CD4-positive, alpha-beta T cell treated with Interferon alpha-2 for 1 hour (primary cell): ENCODE measurements at regions not wholly inside any gene's neighbourhood (a gene's known extent, or its start where the extent isn't known, plus 50 kb on each side); places are given as distances from the start of the nearest gene placed in this dataset.
"Not testable (repeated sequence)": the region's sequence is repeated elsewhere in the genome, so short reads cannot be mapped to it uniquely, and the experiment has no call there.

Experiments
- DNase-seq, 2 donors: peaks; one replicate each; pipeline ENCODE4 v3.0.0-alpha.2; 2020 to 2022

DNA sequence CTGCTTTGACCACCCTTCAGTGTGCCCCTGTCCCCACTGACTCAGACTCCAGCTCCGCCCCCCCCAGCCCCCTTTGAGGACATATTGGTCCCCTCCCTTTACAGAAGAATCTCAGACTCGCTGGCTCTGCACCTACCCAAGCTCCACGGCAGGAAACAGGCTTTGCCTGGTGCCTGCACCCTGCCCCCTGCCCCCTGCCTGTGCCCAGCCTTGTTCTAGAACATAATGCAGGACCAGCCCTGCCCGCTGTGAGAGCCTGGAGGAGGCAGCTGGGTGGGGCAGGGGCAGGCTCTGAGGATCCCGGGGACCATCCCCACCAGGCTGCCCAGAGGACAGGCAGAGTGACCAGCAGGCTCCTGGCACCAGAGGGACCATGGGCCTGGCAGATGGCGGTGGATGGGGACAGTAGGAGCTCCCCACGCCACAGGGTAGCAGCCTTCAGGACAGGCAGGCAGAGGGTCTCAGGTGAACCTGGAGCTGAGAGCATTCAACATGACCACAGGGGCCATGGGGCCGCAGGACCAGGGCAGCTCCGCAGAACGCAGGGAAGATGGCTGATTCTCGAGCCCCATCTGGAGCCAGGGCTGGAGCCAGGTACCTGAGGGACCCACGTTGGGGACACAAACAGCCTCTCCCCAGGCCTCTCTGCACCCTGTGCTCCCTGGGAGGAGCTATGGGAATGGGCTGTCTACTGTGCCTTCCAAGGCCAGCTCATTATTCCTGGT, 165.0 kb upstream of the FOXD4L5 start:
- not testable (repeated sequence) for DNase-seq

DNA sequence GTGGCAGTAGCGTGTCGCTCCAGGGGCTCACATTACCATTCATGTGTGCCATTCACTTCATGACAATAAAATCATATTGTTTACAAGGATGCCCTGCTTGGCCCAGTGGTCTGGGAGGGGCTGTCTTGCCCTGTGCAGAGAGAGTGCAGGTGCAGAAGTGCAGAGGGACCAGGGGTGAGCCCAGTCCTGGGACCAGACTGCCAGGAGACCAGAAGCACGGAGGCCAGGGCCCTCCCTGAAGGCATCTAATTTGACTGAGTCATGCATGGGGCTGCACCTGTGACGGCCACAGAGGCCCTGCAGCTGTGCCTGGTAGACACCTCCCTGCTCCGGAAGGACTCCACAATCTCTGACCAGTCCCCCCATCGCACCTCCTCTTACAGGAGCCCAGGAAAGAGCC, 164.4 kb upstream of the FOXD4L5 start:
- no peak for DNase-seq

- not testable (repeated sequence) for DNase-seq
Measured at GRCh38 chr9:65447146-65447545, 162.1 kb upstream of the FOXD4L5 start.

GRCh38 chr9:65445991-65446390, 161.0 kb upstream of the FOXD4L5 start:
- not testable (repeated sequence) for DNase-seq

DNA sequence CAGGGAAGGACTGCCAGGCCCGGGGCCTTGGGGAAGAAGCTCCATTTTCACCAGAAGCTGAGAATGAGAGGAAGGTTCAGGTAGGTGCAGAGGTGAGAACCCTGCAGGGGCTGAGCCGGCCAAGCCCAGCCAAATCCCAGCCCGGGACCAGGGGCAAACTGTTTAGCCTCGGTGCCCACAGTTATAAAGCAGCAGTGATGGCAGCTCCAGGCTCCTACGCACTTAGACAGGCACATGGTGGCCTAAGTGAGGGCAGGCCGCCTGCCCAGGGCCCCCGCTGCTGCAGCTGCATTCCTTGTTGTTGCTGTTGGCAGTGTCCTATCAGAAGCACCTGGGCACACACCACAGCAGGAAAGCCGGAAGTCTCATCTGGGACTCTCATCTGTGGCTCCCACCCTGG, 159.9 kb upstream of the FOXD4L5 start:
- no peak for DNase-seq

GRCh38 chr9:65442116-65442515, 157.1 kb upstream of the FOXD4L5 start:
- not testable (repeated sequence) for DNase-seq

DNA sequence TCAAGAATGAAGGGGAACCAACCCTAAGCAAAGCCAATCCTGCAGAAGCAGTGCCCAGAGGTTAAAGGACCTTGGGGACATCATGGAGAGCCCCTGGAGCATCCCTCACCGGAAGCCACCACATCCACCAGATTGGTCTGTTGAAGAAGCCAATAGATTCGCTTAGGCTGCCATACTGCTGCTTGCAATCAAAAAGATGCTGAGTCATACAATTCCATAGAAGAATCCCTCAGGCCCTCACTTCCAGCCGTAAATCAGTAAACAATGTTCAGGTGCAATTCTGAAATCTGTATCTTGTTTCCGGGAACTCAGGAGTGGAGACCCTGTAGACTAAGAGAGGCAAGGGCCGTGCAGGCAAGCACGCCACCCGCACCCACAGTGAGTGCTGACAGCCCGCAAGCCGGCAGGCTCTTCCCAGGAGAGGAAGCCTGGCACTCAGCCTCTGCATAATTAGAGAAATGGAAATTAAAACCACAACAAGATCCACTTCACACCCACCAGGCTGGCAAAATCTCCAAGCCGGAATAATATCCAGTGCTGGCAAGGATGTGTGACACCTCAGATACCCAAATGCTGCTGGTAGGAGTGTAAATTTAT, 156.4 kb upstream of the FOXD4L5 start:
- DNase-seq = not testable (repeated sequence)

GRCh38 chr9:65437724-65438123, 152.7 kb upstream of the FOXD4L5 start:
- no peak for DNase-seq

DNA sequence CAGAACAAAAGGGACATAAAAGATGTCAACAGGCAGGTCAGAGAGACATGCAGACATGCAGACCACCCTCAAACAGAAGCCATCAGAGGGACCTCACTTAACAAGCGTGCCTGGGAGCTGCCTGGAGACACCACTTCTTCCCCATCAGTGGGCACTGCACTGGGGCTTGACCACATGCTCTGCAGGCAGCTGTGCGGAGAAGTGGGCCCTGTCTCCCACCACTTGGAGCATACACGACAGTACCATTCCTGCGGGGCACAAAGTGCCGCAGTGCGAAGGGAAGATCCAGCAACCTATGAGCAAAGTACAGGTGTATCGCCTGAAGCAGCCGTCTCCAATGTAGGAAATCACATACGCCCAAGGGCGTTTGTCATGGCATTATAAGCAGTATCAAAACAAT, 150.5 kb upstream of the FOXD4L5 start:
- no peak for DNase-seq

GRCh38 chr9:65432722-65433323, 147.8 kb upstream of the FOXD4L5 start:
- DNase-seq = no peak

DNA sequence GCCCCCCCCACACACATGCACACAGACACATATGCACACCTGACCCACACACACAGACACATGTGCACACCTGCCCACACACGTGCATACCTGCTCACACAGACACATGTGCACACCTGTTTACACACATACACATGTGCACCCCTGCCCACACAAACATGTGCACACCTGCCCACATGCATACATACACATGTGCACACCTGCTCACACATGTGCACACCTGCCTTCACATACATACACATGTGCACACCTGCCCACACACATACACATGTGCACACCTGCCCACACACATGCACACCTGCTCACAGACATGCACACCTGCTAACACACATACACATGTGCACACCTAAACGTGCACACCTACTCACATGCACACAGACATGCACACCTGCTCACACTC, 147.0 kb upstream of the FOXD4L5 start:
- DNase-seq = no peak

DNA sequence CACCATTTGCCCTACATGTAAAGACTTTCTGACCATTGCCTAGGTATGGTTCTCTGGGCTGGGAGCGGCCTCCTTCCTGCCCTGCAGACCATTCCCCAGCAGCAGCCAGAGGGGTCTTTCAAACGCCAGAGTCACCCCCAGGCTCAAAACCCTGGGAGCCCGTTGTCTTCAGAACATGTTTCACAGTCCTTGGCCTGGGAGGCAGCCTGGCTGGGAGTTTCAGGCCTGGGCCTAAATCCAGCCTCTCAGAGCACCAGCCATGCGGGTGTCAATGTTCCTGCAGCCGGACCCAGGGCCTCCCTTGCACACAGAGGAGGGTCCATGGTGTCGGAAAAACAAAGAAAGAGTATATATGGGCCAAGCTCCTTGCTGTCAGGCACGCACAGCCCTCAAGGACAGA, 145.2 kb upstream of the FOXD4L5 start:
- no peak for DNase-seq

GRCh38 chr9:65427361-65427760, 142.4 kb upstream of the FOXD4L5 start:
- DNase-seq = not testable (repeated sequence)

DNA sequence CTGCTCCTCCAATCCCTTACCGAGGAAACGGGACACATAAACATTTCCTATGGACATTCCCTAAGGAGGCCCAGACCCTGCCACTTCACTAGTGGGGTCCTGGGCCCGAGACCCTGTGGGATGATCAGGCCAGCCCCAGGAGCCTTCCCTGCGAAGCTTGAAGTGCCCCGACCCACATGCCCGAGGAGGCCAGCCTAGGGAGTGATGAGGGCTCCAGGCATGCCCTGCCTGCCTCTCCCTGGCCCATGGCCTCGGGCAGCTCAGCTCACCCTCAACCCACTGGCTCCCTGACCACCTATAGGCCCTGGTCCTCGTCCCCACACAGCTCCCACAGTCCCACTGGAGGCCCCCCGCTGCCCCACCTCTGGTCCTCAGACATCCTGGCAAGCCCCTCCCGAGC, 141.8 kb upstream of the FOXD4L5 start:
- DNase-seq = not testable (repeated sequence)

- no peak for DNase-seq
Measured at GRCh38 chr9:65426231-65426630, 141.2 kb upstream of the FOXD4L5 start.

GRCh38 chr9:65425183-65425582, 140.2 kb upstream of the FOXD4L5 start:
- not testable (repeated sequence) for DNase-seq

DNA sequence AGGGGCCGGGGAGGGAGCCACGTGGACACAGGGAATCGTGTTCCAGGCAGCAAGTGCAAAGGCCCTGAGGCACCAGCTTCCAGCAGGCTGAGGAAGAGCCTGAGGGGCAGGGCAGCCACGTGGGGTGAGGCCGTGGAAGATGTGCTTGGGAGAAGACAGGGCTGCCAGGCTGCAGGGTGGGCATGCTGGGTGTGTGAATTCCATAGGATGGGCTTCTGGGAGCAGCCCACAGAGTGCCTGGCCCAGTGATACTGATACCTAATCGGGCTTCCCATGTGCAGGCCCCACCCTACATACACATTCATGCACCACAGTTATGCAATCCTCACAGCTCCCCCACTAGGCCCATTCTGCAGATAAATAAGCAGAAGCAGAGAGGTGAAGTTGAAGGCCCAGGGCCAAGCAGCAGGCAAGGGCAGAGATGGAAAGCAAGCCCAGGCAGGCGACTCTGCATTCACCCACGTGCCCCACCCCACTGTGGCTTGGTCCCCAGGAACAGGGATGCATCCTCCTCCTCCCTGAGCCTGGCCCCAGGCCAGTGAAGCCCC, 139.5 kb upstream of the FOXD4L5 start:
- not testable (repeated sequence) for DNase-seq

- not testable (repeated sequence) for DNase-seq
Measured at GRCh38 chr9:65423691-65424436, 138.9 kb upstream of the FOXD4L5 start.

DNA sequence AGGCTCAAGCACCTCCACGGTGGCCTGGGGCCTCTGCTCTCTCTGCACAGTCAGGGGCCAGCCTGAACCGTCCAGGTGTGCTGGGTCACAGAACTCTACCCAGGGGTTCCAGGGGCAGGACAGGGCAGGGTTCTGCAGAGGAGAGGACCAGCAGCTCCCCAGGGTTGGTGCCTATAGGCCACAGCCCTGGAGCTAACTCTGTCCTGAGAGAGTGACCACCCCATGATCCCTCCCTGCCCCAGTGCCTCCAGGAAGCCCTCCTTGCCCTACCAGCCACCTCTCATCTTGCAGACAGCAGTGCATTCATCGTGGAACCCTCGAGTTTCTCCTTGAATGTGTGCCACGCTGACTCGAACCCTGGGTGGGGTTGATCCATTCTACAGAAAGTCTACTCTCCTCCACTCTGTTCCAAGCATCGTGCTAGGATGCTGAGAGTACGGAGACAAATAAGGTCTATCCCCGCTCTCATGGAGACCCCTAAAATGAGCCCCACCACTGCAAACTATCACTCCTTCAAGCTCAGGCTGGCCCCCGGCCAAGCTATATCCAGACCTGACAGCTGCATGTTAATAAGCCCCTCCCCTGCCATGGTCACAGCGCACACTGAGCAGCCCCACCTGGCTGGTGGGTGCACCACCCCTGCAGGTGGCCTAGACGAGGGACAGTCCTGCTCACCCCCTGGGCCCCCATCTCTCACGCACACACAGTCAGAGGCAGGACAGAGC, 138.1 kb upstream of the FOXD4L5 start:
- DNase-seq = not testable (repeated sequence)

GRCh38 chr9:65421486-65421885, 136.5 kb upstream of the FOXD4L5 start:
- DNase-seq = not testable (repeated sequence)

DNA sequence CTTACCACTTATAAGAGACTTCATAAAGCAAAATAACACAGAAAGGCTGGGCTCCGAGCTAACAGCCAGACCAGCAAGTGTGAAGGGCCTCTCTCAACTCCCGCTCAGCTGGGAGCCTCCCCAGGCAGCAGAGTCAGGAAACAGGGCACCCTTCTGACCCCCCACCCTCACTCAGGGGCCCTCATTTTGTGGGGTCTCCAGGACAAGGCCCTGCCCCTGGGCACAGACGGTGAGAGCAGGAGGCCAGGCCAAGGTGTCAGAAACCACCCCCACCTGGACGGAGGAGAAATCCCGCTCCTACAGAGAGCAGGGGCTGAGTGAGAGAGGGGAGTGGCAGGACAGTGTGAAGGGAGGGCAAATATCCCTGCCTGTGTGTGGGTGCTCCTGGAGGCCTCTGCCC, 135.8 kb upstream of the FOXD4L5 start:
- DNase-seq = no peak

DNA sequence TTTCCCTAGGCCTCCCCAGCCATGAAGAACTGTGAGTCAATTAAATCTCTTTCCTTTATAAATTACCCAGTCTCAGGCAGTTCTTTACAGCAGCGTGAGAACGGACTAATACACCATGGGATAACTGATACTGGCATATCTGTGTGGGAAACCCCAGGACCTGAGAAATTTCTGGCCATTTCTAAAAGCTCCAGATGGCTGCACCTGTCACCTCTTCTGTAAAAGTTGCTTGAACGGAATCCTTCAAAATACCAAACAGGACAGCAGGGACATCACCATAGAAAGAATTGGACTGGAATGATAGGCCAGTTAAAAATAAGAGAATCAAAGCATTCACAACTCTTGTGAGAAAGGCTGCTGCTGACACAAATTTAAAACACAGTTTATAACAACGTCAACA, 134.0 kb upstream of the FOXD4L5 start:
- not testable (repeated sequence) for DNase-seq
